H9 (cell line): ENCODE measurements at regions not wholly inside any gene's neighbourhood (a gene's known extent, or its start where the extent isn't known, plus 50 kb on each side); places are given as distances from the start of the nearest gene placed in this dataset.

Experiments used
- DNase-seq: peaks from one replicate; pipeline ENCODE4 v3.0.0-alpha.2; 2017
- H2AFZ ChIP-seq: one replicate; pipeline ENCODE4 v1.6.1; 2013; ENCODE audit warnings: mild to moderate bottlenecking, low read length, control low read depth, moderate library complexity
- H2AK5ac ChIP-seq: 2 replicates; pipeline ENCODE4 v1.6.1; 2013; ENCODE audit warnings: low read length, control low read depth, mixed read lengths; ENCODE audit not compliant: insufficient read length
- H2BK120ac ChIP-seq: one replicate; pipeline ENCODE4 v1.6.1; 2013; ENCODE audit warnings: low read depth, mild to moderate bottlenecking, low read length, control low read depth, inconsistent platforms; ENCODE audit not compliant: poor library complexity, severe bottlenecking
- H2BK12ac ChIP-seq: 2 replicates; pipeline ENCODE4 v1.6.1; 2013; ENCODE audit warnings: low read length, control low read depth, mixed read lengths, low read depth; ENCODE audit not compliant: insufficient read length
- H2BK15ac ChIP-seq: 2 replicates; pipeline ENCODE4 v1.6.1; 2013; ENCODE audit warnings: low read depth, low read length, control low read depth
- H2BK20ac ChIP-seq: one replicate; pipeline ENCODE4 v1.6.1; 2013; ENCODE audit warnings: low read depth, mild to moderate bottlenecking, low read length, control low read depth, inconsistent platforms; ENCODE audit not compliant: poor library complexity, severe bottlenecking
- H2BK5ac ChIP-seq: 2 replicates; pipeline ENCODE4 v1.6.1; 2013; ENCODE audit warnings: low read length, control low read depth, mixed read lengths; ENCODE audit not compliant: insufficient read length
- H3K14ac ChIP-seq: 2 replicates; pipeline ENCODE4 v1.6.1; 2013; ENCODE audit warnings: low read length, control low read depth; ENCODE audit not compliant: insufficient read depth
- H3K18ac ChIP-seq: 2 replicates; pipeline ENCODE4 v1.6.1; 2013; ENCODE audit warnings: low read depth, mild to moderate bottlenecking, mixed read lengths, low read length, control low read depth; ENCODE audit not compliant: insufficient read length
- H3K23ac ChIP-seq: 2 replicates; pipeline ENCODE4 v1.6.1; 2013; ENCODE audit warnings: low read length, control low read depth, mixed read lengths, low read depth; ENCODE audit not compliant: insufficient read length
- H3K23me2 ChIP-seq: 2 replicates; pipeline ENCODE4 v1.6.1; 2013; ENCODE audit warnings: low read depth, mild to moderate bottlenecking, mixed read lengths, low read length, control low read depth; ENCODE audit not compliant: insufficient read length, poor library complexity, severe bottlenecking
- H3K27ac ChIP-seq: 2 replicates; pipeline ENCODE4 v1.5.1; 2013; ENCODE audit warnings: low read length, control low read depth, mixed read lengths, low read depth; ENCODE audit not compliant: insufficient read length
- H3K27me3 ChIP-seq: 2 replicates; pipeline ENCODE4 v1.6.1; 2013; ENCODE audit warnings: low read length, control low read depth, inconsistent platforms; ENCODE audit not compliant: insufficient read depth
- H3K4ac ChIP-seq: 2 replicates; pipeline ENCODE4 v1.6.1; 2013; ENCODE audit warnings: low read depth, mild to moderate bottlenecking, control low read depth, inconsistent platforms, low read length, moderate library complexity
- H3K4me1 ChIP-seq: 2 replicates; pipeline ENCODE4 v1.6.1; 2013; ENCODE audit warnings: low read length, control low read depth, inconsistent platforms; ENCODE audit not compliant: insufficient read depth
- H3K4me2 ChIP-seq: 2 replicates; pipeline ENCODE4 v1.6.1; 2013; ENCODE audit warnings: low read length, control low read depth, mixed read lengths; ENCODE audit not compliant: insufficient read length, insufficient read depth
- H3K56ac ChIP-seq: 2 replicates; pipeline ENCODE4 v1.6.1; 2013; ENCODE audit warnings: low read depth, mild to moderate bottlenecking, mixed read lengths, low read length, control low read depth; ENCODE audit not compliant: insufficient read length
- H3K79me1 ChIP-seq: 2 replicates; pipeline ENCODE4 v1.6.1; 2013; ENCODE audit warnings: low read depth, mild to moderate bottlenecking, moderate library complexity, low read length, control low read depth, inconsistent platforms; ENCODE audit not compliant: insufficient read depth, poor library complexity, severe bottlenecking
- H3K79me2 ChIP-seq: 2 replicates; pipeline ENCODE4 v1.6.1; 2013; ENCODE audit warnings: low read length, control low read depth, inconsistent platforms; ENCODE audit not compliant: insufficient read depth
- H3K9ac ChIP-seq: 2 replicates; pipeline ENCODE4 v1.6.1; 2013; ENCODE audit warnings: low read length, control low read depth, mixed read lengths; ENCODE audit not compliant: insufficient read length; ENCODE audit errors: extremely low read depth
- H3K9me3 ChIP-seq: one replicate; pipeline ENCODE4 v1.6.1; 2013; ENCODE audit warnings: low read depth, low read length, inconsistent platforms; ENCODE audit not compliant: control insufficient read depth
- H3T11ph ChIP-seq: one replicate; pipeline ENCODE4 v1.6.1; 2013; ENCODE audit warnings: mild to moderate bottlenecking, low read length, control low read depth, inconsistent platforms
- H4K20me1 ChIP-seq: one replicate; pipeline ENCODE4 v1.6.1; 2013; ENCODE audit not compliant: control insufficient read depth, insufficient read length, insufficient read depth
- H4K5ac ChIP-seq: 2 replicates; pipeline ENCODE4 v1.6.1; 2013; ENCODE audit warnings: low read depth, mild to moderate bottlenecking, mixed read lengths, low read length, control low read depth; ENCODE audit not compliant: insufficient read length
- H4K8ac ChIP-seq: replicated peaks from 2 replicates; pipeline ENCODE4 v1.6.1; 2013; ENCODE audit warnings: low read length, control low read depth, mixed read lengths, low read depth; ENCODE audit not compliant: insufficient read length
- H4K91ac ChIP-seq: 2 replicates; pipeline ENCODE4 v1.6.1; 2013; ENCODE audit warnings: low read depth, mild to moderate bottlenecking, moderate library complexity, mixed read lengths, low read length, control low read depth; ENCODE audit not compliant: insufficient read length
- H3K27ac Mint-ChIP-seq, 3 experiments: 2 replicates in 2 of 3; 3 replicates in 1 of 3; pipeline ENCODE4 v1.8.0; 2020 to 2021; ENCODE audit warnings: mixed read lengths in 3 of 3, mild to moderate bottlenecking in 1 of 3, moderate library complexity in 1 of 3
- H3K27me3 Mint-ChIP-seq: 2 replicates; pipeline ENCODE4 v1.8.0; 2021; ENCODE audit warnings: low read depth, mild to moderate bottlenecking, moderate library complexity, mixed read lengths
- H3K36me3 Mint-ChIP-seq, 3 experiments: 2 replicates in 2 of 3; 3 replicates in 1 of 3; pipeline ENCODE4 v1.8.0; 2020 to 2021; ENCODE audit warnings: low read depth in 3 of 3, mixed read lengths in 3 of 3; ENCODE audit not compliant: insufficient read depth in 1 of 3
- H3K4me1 Mint-ChIP-seq, 2 experiments: 2 replicates each; pipeline ENCODE4 v1.8.0; 2020; ENCODE audit warnings: mixed read lengths in 2 of 2
- H3K4me3 Mint-ChIP-seq, 2 experiments: 2 replicates in 1 of 2; 3 replicates in 1 of 2; pipeline ENCODE4 v1.8.0; 2020 to 2021; ENCODE audit warnings: mild to moderate bottlenecking in 2 of 2, mixed read lengths in 2 of 2, moderate library complexity in 1 of 2
- H3K9me3 Mint-ChIP-seq, 2 experiments: 2 replicates in 1 of 2; 3 replicates in 1 of 2; pipeline ENCODE4 v1.8.0; 2020; ENCODE audit warnings: mild to moderate bottlenecking in 2 of 2, mixed read lengths in 2 of 2, moderate library complexity in 1 of 2
- WGBS: extraction: QIAGEN DNeasy Blood & Tissue Kit; methylation state at CpG from one replicate; pipeline ENCODE4 v1.1.7; 2013; ENCODE audit warnings: missing lambda C conversion rate, low lambda C conversion rate, mixed read lengths; ENCODE audit not compliant: insufficient read length; ENCODE audit errors: extremely low coverage; 5-methylcytosine and 5-hydroxymethylcytosine counted together
- TF ChIP-seq, protein P1 (sequence below): fragments of 200-600 bp; sonication (generic); conservative IDR thresholded peaks from 3 replicates; pipeline ENCODE4 v1.8.0; 2021; ENCODE audit warnings: antibody characterized with exemption, mild to moderate bottlenecking

DNA sequence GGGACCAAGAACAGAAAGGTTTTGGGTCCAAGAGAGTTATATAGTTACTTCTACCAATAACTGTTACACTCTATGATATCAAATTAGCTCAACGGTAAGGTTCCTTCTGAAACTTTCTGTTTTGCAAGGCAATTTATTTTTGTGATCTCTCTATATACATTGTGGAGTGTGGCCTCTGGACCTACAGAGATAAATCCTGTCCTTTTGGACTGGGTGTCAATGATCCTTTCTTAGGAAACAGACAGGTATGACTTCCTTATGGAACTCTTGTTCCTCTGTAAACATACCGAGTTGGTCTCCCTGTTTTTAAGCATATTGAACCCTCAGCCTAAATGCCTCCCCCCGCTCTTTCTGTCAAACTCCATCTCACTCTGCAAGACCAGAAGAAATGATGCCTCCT is 1117.8 kb downstream of the BCL11A start:
- no peak overlapping the region for H3K4me2 ChIP-seq
- H4K8ac ChIP-seq = no peak overlapping the region
- Mint-ChIP-seq H3K27ac (no peak overlapping the region), H3K36me3 (peaks cover 0 to 5% (median 1%) of the 10 kb centered on the region in 3 experiments; a peak in 4 of 7 replicates), H3K4me3 (no peak overlapping the region), H3K4me1 (peaks cover 4 to 9% of the 10 kb centered on the region in 2 experiments; a peak in 3 of 4 replicates), H3K27me3 (no peaks in the 10 kb centered on the region), H3K9me3 (peaks cover 19 to 20% of the 10 kb centered on the region in 2 experiments)
- H3K56ac ChIP-seq = no peak overlapping the region
- H2BK12ac ChIP-seq = no peak overlapping the region
- no peak overlapping the region for H3K4ac ChIP-seq
- H2BK20ac ChIP-seq = no peak overlapping the region
- no peaks in the 10 kb centered on the region for H4K20me1 ChIP-seq
- no peak overlapping the region for H3K27ac ChIP-seq
- H3K4me1 ChIP-seq = no peaks in the 10 kb centered on the region; the same call in 1 of the 2 replicates
- no peak for DNase-seq
- H3K9ac ChIP-seq = no peak overlapping the region
- H3K23ac ChIP-seq = no peak overlapping the region
- no peaks in the 10 kb centered on the region for H3K23me2 ChIP-seq
- H3K79me1 ChIP-seq = no peaks in the 10 kb centered on the region
- TF ChIP-seq, protein P1, sequence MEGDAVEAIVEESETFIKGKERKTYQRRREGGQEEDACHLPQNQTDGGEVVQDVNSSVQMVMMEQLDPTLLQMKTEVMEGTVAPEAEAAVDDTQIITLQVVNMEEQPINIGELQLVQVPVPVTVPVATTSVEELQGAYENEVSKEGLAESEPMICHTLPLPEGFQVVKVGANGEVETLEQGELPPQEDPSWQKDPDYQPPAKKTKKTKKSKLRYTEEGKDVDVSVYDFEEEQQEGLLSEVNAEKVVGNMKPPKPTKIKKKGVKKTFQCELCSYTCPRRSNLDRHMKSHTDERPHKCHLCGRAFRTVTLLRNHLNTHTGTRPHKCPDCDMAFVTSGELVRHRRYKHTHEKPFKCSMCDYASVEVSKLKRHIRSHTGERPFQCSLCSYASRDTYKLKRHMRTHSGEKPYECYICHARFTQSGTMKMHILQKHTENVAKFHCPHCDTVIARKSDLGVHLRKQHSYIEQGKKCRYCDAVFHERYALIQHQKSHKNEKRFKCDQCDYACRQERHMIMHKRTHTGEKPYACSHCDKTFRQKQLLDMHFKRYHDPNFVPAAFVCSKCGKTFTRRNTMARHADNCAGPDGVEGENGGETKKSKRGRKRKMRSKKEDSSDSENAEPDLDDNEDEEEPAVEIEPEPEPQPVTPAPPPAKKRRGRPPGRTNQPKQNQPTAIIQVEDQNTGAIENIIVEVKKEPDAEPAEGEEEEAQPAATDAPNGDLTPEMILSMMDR = no peak
- no peak overlapping the region for H2BK120ac ChIP-seq
- H3K14ac ChIP-seq = no peak overlapping the region
- no peak overlapping the region for H3T11ph ChIP-seq
- H2BK15ac ChIP-seq = no peak overlapping the region
- H4K5ac ChIP-seq = no peak overlapping the region
- H3K27me3 ChIP-seq = no peaks in the 10 kb centered on the region
- H2AFZ ChIP-seq = no peak overlapping the region
- H3K9me3 ChIP-seq = no peaks in the 10 kb centered on the region
- H3K79me2 ChIP-seq = no peaks in the 10 kb centered on the region
- H4K91ac ChIP-seq = no peak overlapping the region
- H2BK5ac ChIP-seq = no peak overlapping the region
- H2AK5ac ChIP-seq = no peak overlapping the region
- no peak overlapping the region for H3K18ac ChIP-seq
- no CpG with 5 or more reads among the region's 3 CpGs for WGBS
